Smooth muscle cell (in vitro differentiated cells): ENCODE measurements at regions not wholly inside any gene's neighbourhood (a gene's known extent, or its start where the extent isn't known, plus 50 kb on each side); places are given as distances from the start of the nearest gene placed in this dataset.
"Not testable (repeated sequence)": the region's sequence is repeated elsewhere in the genome, so short reads cannot be mapped to it uniquely, and the experiment has no call there.

ENCODE experiments used
- DNase-seq: peaks from one replicate; lab custom pipeline; 2025; ENCODE audit not compliant: unreplicated experiment; lab: John Stamatoyannopoulos, UW
- H2AFZ ChIP-seq: fragments of 200-600 bp; sonication (generic); 2 replicates; pipeline ENCODE4 v1.6.0; 2016; ENCODE audit warnings: antibody characterized with exemption, low read depth, mild to moderate bottlenecking
- H3F3A ChIP-seq: fragments of 200-600 bp; sonication (generic); 2 replicates; pipeline ENCODE4 v1.6.0; 2017; ENCODE audit warnings: antibody characterized with exemption, low read depth
- H3K27ac ChIP-seq: fragments of 200-600 bp; sonication (generic); 2 replicates; pipeline ENCODE4 v1.5.1; 2016; ENCODE audit warnings: low read depth, mild to moderate bottlenecking
- H3K27me3 ChIP-seq: fragments of 200-600 bp; sonication (generic); 2 replicates; pipeline ENCODE4 v1.6.1; 2016; ENCODE audit warnings: low read depth, mild to moderate bottlenecking
- H3K36me3 ChIP-seq: fragments of 200-600 bp; sonication (generic); 2 replicates; pipeline ENCODE4 v1.5.1; 2016; ENCODE audit warnings: low read depth
- H3K4me1 ChIP-seq: fragments of 200-600 bp; sonication (generic); 2 replicates; pipeline ENCODE4 v1.5.1; 2016; ENCODE audit warnings: low read depth
- H3K4me2 ChIP-seq: fragments of 200-600 bp; sonication (generic); 2 replicates; pipeline ENCODE4 v1.6.0; 2016; ENCODE audit warnings: mild to moderate bottlenecking
- H3K4me3 ChIP-seq: fragments of 200-600 bp; sonication (generic); 2 replicates; pipeline ENCODE4 v1.5.1; 2016; ENCODE audit warnings: mild to moderate bottlenecking
- H3K79me2 ChIP-seq: fragments of 200-600 bp; sonication (generic); 2 replicates; pipeline ENCODE4 v1.6.0; 2016; ENCODE audit warnings: low read depth, mild to moderate bottlenecking
- H3K9ac ChIP-seq: fragments of 200-600 bp; sonication (generic); 2 replicates; pipeline ENCODE4 v1.6.0; 2016; ENCODE audit warnings: low read depth
- H3K9me3 ChIP-seq: fragments of 200-600 bp; sonication (generic); replicated peaks from 2 replicates; pipeline ENCODE4 v1.5.1; 2016; ENCODE audit warnings: low read depth
- H4K20me1 ChIP-seq: fragments of 200-600 bp; sonication (generic); 2 replicates; pipeline ENCODE4 v1.6.0; 2016; ENCODE audit warnings: low read depth
- CTCF ChIP-seq: fragments of 200-600 bp; sonication (generic); IDR thresholded peaks from 2 replicates; pipeline ENCODE4 v1.5.1; 2017; ENCODE audit warnings: borderline replicate concordance, mild to moderate bottlenecking, antibody characterized with exemption; ENCODE audit not compliant: insufficient read depth, poor library complexity, severe bottlenecking
- WGBS: methylation state at CpG from one replicate; pipeline ENCODE4 v1.1.7; 2016; ENCODE audit warnings: low lambda C conversion rate; 5-methylcytosine and 5-hydroxymethylcytosine counted together

GRCh38 chr5:56725711-56726411, 89.5 kb upstream of the MAP3K1 start:
- Histone ChIP-seq H3K79me2 (no peaks in the 10 kb centered on the region), H3K27ac (no peak overlapping the region), H3K9ac (no peak overlapping the region), H3K36me3 (no peaks in the 10 kb centered on the region), H3F3A (no peaks in the 10 kb centered on the region), H3K4me2 (no peak overlapping the region), H3K9me3 (no peaks in the 10 kb centered on the region), H2AFZ (no peak overlapping the region), H3K27me3 (no peaks in the 10 kb centered on the region), H4K20me1 (no peaks in the 10 kb centered on the region), H3K4me3 (no peak overlapping the region), H3K4me1 (no peaks in the 10 kb centered on the region)
- WGBS: 63% methylated on average over 8 of the region's 8 CpGs
- DNase-seq: no peak
- no peak for TF ChIP-seq CTCF

- H4K20me1 ChIP-seq, DNase-seq, H3F3A ChIP-seq, H3K4me3 ChIP-seq, H3K36me3 ChIP-seq, H3K27ac ChIP-seq, H3K9ac ChIP-seq, H3K9me3 ChIP-seq, H2AFZ ChIP-seq, H3K4me2 ChIP-seq, H3K4me1 ChIP-seq, H3K79me2 ChIP-seq, H3K27me3 ChIP-seq: not testable (repeated sequence)
- 97% methylated on average over 4 of the region's 4 CpGs for WGBS
Measured at GRCh38 chr5:56724857-56725256, 90.5 kb upstream of the MAP3K1 start.

GRCh38 chr5:56722317-56722716, 93.0 kb upstream of the MAP3K1 start:
- H3K4me2 ChIP-seq: no peak overlapping the region
- H3K79me2 ChIP-seq: no peaks in the 10 kb centered on the region
- no peaks in the 10 kb centered on the region for H3K36me3 ChIP-seq
- H3K4me1 ChIP-seq: no peaks in the 10 kb centered on the region
- WGBS: 95% methylated on average over 3 of the region's 3 CpGs
- DNase-seq: no peak
- no peak overlapping the region for H3K4me3 ChIP-seq
- H3K9me3 ChIP-seq: no peaks in the 10 kb centered on the region
- no peak overlapping the region for H3K27ac ChIP-seq
- H4K20me1 ChIP-seq: no peaks in the 10 kb centered on the region
- H3K9ac ChIP-seq: no peak overlapping the region
- H3F3A ChIP-seq: no peaks in the 10 kb centered on the region
- no peak for TF ChIP-seq CTCF
- no peak overlapping the region for H2AFZ ChIP-seq
- H3K27me3 ChIP-seq: no peaks in the 10 kb centered on the region

GRCh38 chr5:56717253-56717987, 97.9 kb upstream of the MAP3K1 start:
- H2AFZ ChIP-seq: peak overlapping the region; percentile 81
- H4K20me1 ChIP-seq: no peaks in the 10 kb centered on the region
- peaks cover 21% of the 10 kb centered on the region for H3K4me1 ChIP-seq
- no peak for TF ChIP-seq CTCF
- no peaks in the 10 kb centered on the region for H3K36me3 ChIP-seq
- H3K4me2 ChIP-seq: peak overlapping the region; percentile 64
- H3K9me3 ChIP-seq: no peaks in the 10 kb centered on the region
- peak overlapping the region; percentile 33 for H3K27ac ChIP-seq
- H3K79me2 ChIP-seq: no peaks in the 10 kb centered on the region
- no peak for DNase-seq
- H3F3A ChIP-seq: no peaks in the 10 kb centered on the region
- no peak overlapping the region for H3K4me3 ChIP-seq
- WGBS: 79% methylated on average over 11 of the region's 11 CpGs
- H3K27me3 ChIP-seq: no peaks in the 10 kb centered on the region
- no peak overlapping the region for H3K9ac ChIP-seq
